ENCODE measurements at regions not wholly inside any gene's neighbourhood (a gene's known extent, or its start where the extent isn't known, plus 50 kb on each side); places are given as distances from the start of the nearest gene placed in this dataset.

DNA sequence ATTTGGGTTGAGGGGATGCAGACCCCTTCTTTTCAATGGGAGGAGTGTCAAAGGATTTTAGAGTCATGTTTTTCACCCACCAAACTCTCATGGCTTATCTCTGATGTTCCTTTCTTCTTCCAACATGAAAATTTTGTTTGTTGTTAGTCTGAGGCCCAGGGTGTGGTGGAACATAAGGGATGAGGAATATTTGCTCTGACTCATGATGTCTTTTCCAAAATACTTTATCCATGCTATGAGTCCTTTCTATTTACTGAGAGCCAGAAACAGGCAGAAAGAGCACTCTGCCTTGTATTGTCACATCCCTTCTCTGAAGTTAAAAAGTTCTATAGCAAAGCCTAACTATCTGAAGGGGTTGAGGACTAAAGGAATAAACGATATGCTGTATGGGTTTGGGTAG lies 61.6 kb upstream of the GYPA start:
- DNase-seq = no peak
- H3K4me3 Mint-ChIP-seq = no peak overlapping the region
- no peaks in the 10 kb centered on the region for H3K36me3 Mint-ChIP-seq (ENCODE audit: low read depth)
- POLR2A ChIA-PET = no interaction called here
- peaks cover 5% of the 10 kb centered on the region for H3K9me3 Mint-ChIP-seq
- peaks cover 5% of the 10 kb centered on the region for H3K27me3 Mint-ChIP-seq
- no peak overlapping the region for H3K27ac Mint-ChIP-seq
- CTCF ChIA-PET = no interaction called here
- H3K4me1 Mint-ChIP-seq = no peaks in the 10 kb centered on the region

- Mint-ChIP-seq H3K36me3 (ENCODE audit: low read depth) (no peaks in the 10 kb centered on the region), H3K27me3 (peaks cover 5% of the 10 kb centered on the region), H3K4me1 (no peaks in the 10 kb centered on the region), H3K4me3 (no peak overlapping the region), H3K27ac (no peak overlapping the region), H3K9me3 (peaks cover 3% of the 10 kb centered on the region)
- CTCF ChIA-PET = no interaction called here
- POLR2A ChIA-PET = no interaction called here
- DNase-seq = no peak
These were observed 62.6 kb upstream of the GYPA start for GRCh38 chr4:144203155-144203554.

- ChIA-PET POLR2A (no interaction called here), CTCF (no interaction called here)
- Mint-ChIP-seq H3K27me3 (peaks cover 2% of the 10 kb centered on the region), H3K4me3 (no peak overlapping the region), H3K36me3 (ENCODE audit: low read depth) (no peaks in the 10 kb centered on the region), H3K4me1 (no peaks in the 10 kb centered on the region), H3K27ac (no peak overlapping the region), H3K9me3 (no peaks in the 10 kb centered on the region)
- no peak for DNase-seq
These were observed 63.9 kb upstream of the GYPA start for GRCh38 chr4:144204431-144204830.

DNA sequence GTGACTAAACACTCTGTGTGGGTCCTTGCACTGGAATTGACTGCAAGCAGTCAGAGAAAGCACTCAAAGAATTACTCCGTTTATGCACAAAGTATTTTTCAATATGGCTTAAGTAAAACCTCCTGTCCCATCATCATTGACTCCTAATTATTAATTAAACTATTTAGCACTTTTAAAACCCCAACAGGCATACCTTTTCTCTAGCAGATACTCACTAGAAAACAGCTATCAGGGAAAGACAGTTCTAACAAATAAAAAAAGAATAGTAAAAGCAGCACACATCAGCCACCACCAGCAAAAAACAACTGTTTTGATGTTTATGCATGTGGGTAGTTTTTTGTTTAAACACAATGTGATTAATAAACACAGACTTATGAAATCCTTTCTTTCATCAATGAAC lies 66.2 kb upstream of the GYPA start:
- no peaks in the 10 kb centered on the region for H3K4me1 Mint-ChIP-seq
- CTCF ChIA-PET = no interaction called here
- no peaks in the 10 kb centered on the region for H3K36me3 Mint-ChIP-seq (ENCODE audit: low read depth)
- H3K4me3 Mint-ChIP-seq = no peak overlapping the region
- peaks cover 2% of the 10 kb centered on the region for H3K27me3 Mint-ChIP-seq
- no peaks in the 10 kb centered on the region for H3K9me3 Mint-ChIP-seq
- DNase-seq = no peak
- POLR2A ChIA-PET = no interaction called here
- H3K27ac Mint-ChIP-seq = no peak overlapping the region

DNA sequence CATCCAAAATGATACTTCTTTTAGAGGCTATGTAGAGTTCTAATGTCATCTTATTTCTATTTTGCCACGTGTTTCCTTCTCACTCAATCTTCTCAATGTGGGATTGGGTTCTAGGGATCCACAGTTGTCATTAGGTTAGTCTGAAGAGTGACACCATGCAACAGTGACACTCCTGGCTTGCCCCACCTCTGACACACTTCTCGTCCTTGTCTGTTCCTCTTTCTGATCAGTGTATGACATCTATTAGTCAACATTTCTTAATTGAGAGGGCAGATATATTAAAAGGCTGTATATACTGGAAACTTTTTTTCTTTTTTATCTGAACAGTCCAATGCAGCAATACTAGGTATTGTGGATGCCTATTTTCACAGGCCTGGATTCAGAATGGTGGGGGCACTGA lies 67.6 kb upstream of the GYPA start:
- H3K27me3 Mint-ChIP-seq = peaks cover 2% of the 10 kb centered on the region
- no peak overlapping the region for H3K4me3 Mint-ChIP-seq
- DNase-seq = no peak
- H3K27ac Mint-ChIP-seq = no peak overlapping the region
- H3K4me1 Mint-ChIP-seq = no peaks in the 10 kb centered on the region
- ChIA-PET POLR2A (no interaction called here), CTCF (no interaction called here)
- H3K36me3 Mint-ChIP-seq (ENCODE audit: low read depth) = no peaks in the 10 kb centered on the region
- no peaks in the 10 kb centered on the region for H3K9me3 Mint-ChIP-seq

DNA sequence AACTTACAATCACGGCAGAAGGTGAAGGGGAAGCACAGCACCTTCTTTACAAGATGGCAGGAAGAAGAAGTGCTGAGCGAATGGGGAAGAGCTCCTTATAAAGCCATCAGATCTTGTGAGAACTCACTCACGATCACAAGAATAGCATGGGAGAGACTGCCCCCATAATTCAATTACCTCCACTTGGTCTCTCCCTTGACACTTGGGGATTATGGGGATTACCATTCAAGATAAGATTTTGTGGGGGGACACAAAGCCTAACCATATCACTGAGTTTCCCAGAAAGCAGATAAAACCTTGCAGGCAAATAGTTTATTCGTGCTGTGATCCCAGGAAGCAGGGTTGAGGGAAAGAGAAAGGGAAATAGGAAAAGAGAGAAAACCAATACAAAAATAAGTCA lies 69.0 kb upstream of the GYPA start:
- Mint-ChIP-seq H3K27me3 (peaks cover 2% of the 10 kb centered on the region), H3K36me3 (ENCODE audit: low read depth) (no peaks in the 10 kb centered on the region), H3K27ac (no peak overlapping the region), H3K9me3 (no peaks in the 10 kb centered on the region), H3K4me1 (no peaks in the 10 kb centered on the region), H3K4me3 (no peak overlapping the region)
- CTCF ChIA-PET = no interaction called here
- POLR2A ChIA-PET = no interaction called here
- no peak for DNase-seq

GRCh38 chr4:144213371-144213770 lies 72.9 kb upstream of the GYPA start:
- Mint-ChIP-seq H3K4me3 (no peak overlapping the region), H3K36me3 (ENCODE audit: low read depth) (no peaks in the 10 kb centered on the region), H3K27me3 (no peaks in the 10 kb centered on the region), H3K9me3 (no peaks in the 10 kb centered on the region), H3K27ac (no peak overlapping the region), H3K4me1 (no peaks in the 10 kb centered on the region)
- POLR2A ChIA-PET = no interaction called here
- CTCF ChIA-PET = no interaction called here
- DNase-seq = no peak

DNA sequence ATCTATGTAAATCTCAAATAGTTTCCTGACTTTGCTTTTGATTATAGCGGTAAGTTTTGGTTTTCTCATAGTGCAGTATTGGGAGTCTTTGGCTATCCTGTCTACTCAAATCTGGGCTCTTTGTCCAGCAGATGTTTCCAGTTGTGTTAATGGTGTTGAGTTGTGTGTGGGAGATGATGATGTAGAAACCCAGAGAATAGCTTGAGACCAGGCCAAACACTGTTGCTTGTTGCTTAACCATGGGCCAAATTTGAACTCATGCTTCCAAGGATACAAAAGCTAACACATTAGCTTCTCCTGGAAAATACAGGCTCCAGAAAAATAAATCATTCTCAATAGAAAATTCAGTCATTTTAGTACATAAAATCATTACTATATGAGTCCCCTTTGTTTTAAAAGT lies 82.6 kb upstream of the GYPA start:
- no peak overlapping the region for H3K4me3 Mint-ChIP-seq
- ChIA-PET CTCF (no interaction called here), POLR2A (no interaction called here)
- no peak overlapping the region for H3K27ac Mint-ChIP-seq
- H3K9me3 Mint-ChIP-seq = no peaks in the 10 kb centered on the region
- no peaks in the 10 kb centered on the region for H3K27me3 Mint-ChIP-seq
- no peaks in the 10 kb centered on the region for H3K36me3 Mint-ChIP-seq (ENCODE audit: low read depth)
- H3K4me1 Mint-ChIP-seq = no peaks in the 10 kb centered on the region
- DNase-seq = no peak

GRCh38 chr4:144223661-144224060 lies 83.1 kb upstream of the GYPA start:
- H3K36me3 Mint-ChIP-seq (ENCODE audit: low read depth) = no peaks in the 10 kb centered on the region
- H3K27ac Mint-ChIP-seq = no peak overlapping the region
- ChIA-PET POLR2A (no interaction called here), CTCF (no interaction called here)
- no peak for DNase-seq
- no peak overlapping the region for H3K4me3 Mint-ChIP-seq
- H3K9me3 Mint-ChIP-seq = no peaks in the 10 kb centered on the region
- H3K4me1 Mint-ChIP-seq = no peaks in the 10 kb centered on the region
- no peaks in the 10 kb centered on the region for H3K27me3 Mint-ChIP-seq

GRCh38 chr4:144259285-144259684 lies 118.8 kb upstream of the GYPA start:
- CTCF ChIA-PET = no interaction called here
- POLR2A ChIA-PET = no interaction called here
- Mint-ChIP-seq H3K27ac (no peak overlapping the region), H3K27me3 (no peaks in the 10 kb centered on the region), H3K4me3 (no peak overlapping the region), H3K36me3 (ENCODE audit: low read depth) (no peaks in the 10 kb centered on the region), H3K4me1 (no peaks in the 10 kb centered on the region), H3K9me3 (peaks cover 12% of the 10 kb centered on the region)
- DNase-seq = no peak

GRCh38 chr4:144267084-144267483 lies 126.6 kb upstream of the GYPA start:
- H3K27me3 Mint-ChIP-seq = no peaks in the 10 kb centered on the region
- H3K27ac Mint-ChIP-seq = no peak overlapping the region
- DNase-seq = no peak
- H3K9me3 Mint-ChIP-seq = no peaks in the 10 kb centered on the region
- ChIA-PET CTCF (no interaction called here), POLR2A (no interaction called here)
- no peaks in the 10 kb centered on the region for H3K4me1 Mint-ChIP-seq
- no peaks in the 10 kb centered on the region for H3K36me3 Mint-ChIP-seq (ENCODE audit: low read depth)
- no peak overlapping the region for H3K4me3 Mint-ChIP-seq

DNA sequence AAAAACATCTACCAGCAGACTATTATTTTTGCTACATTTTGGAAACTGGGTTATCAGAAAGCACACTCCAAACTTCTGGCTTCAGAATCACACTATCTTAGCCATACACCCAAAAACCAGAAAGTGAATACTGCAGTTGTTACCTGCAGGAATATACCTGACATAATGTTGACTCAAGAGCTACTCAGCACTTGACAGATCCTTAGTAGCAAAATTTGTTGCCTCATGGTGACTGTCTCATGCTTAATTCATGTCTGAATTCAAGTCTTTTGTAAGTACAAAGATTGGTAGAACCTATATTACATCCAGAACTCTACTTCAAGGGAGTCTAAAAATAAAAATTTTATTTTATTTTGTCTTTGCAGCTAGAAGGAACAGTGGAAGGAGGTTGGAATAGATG lies 140.2 kb upstream of the GYPA start:
- DNase-seq = no peak
- no peaks in the 10 kb centered on the region for H3K36me3 Mint-ChIP-seq (ENCODE audit: low read depth)
- ChIA-PET CTCF (no interaction called here), POLR2A (no interaction called here)
- no peak overlapping the region for H3K4me3 Mint-ChIP-seq
- H3K27ac Mint-ChIP-seq = no peak overlapping the region
- H3K9me3 Mint-ChIP-seq = peaks cover 5% of the 10 kb centered on the region
- no peaks in the 10 kb centered on the region for H3K27me3 Mint-ChIP-seq
- no peaks in the 10 kb centered on the region for H3K4me1 Mint-ChIP-seq

GRCh38 chr4:144283526-144283925 lies 143.0 kb upstream of the GYPA start:
- CTCF ChIA-PET = interaction anchor here (0.6 kb wide), 1 partner anchor 12 kb away, joined by 3 read pairs; no protein-coding TSS in a partner anchor
- H3K9me3 Mint-ChIP-seq = peaks cover 5% of the 10 kb centered on the region

DNA sequence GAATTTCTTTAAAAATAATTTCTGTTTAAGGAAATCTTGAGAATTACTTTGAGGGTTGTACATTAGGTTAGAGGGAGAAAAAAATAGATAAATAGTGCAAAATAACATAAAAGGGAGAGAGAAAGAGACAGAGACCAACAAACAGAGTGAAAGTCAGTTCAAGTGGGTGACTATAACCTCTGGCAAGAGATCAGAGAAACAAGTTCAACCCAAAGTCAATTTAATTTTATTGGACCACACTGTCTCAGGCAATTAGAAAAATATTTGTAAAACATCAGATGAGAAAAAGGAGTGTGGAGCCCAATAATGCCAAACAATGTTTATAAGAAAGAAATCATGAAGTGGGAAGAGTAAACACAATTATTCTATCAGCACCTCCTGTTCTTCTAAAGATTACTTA lies 143.5 kb upstream of the GYPA start:
- peaks cover 5% of the 10 kb centered on the region for H3K9me3 Mint-ChIP-seq
- no peaks in the 10 kb centered on the region for H3K4me1 Mint-ChIP-seq
- ChIA-PET POLR2A (no interaction called here), CTCF (no interaction called here)
- H3K36me3 Mint-ChIP-seq (ENCODE audit: low read depth) = no peaks in the 10 kb centered on the region
- H3K27ac Mint-ChIP-seq = no peak overlapping the region
- no peak overlapping the region for H3K4me3 Mint-ChIP-seq
- no peaks in the 10 kb centered on the region for H3K27me3 Mint-ChIP-seq
- DNase-seq = no peak

More at GRCh38 chr4:144283526-144283925, 143.0 kb upstream of the GYPA start:
- DNase-seq = no peak
- Mint-ChIP-seq H3K36me3 (ENCODE audit: low read depth) (no peaks in the 10 kb centered on the region), H3K4me1 (no peaks in the 10 kb centered on the region), H3K4me3 (no peak overlapping the region), H3K27me3 (no peaks in the 10 kb centered on the region), H3K27ac (no peak overlapping the region)
- POLR2A ChIA-PET = no interaction called here
